ENCODE measurements at regions not wholly inside any gene's neighbourhood (a gene's known extent, or its start where the extent isn't known, plus 50 kb on each side); places are given as distances from the start of the nearest gene placed in this dataset.

GRCh38 chr14:37695866-37696265, 100.4 kb downstream of the TTC6 start:
- WGBS (ENCODE audit: insufficient coverage) = no CpG with 5 or more reads among the region's 1 CpG
- Histone ChIP-seq H3K4me3 (replicated peaks in 1 of 3; ENCODE audit: low read depth in 2 of 3, low read length in 3 of 3) (no peak overlapping the region), H3K9me3 (replicated peaks in 1 of 2; ENCODE audit: control insufficient read depth in 1 of 2, insufficient read depth in 1 of 2, low read length in 2 of 2) (peaks cover 0 to 3% of the 10 kb centered on the region in 2 donors), H3K79me2 (ENCODE audit: insufficient read depth, low read length) (no peaks in the 10 kb centered on the region), H2AFZ (ENCODE audit: insufficient read depth, low read depth, low read length, poor library complexity, severe bottlenecking) (no peak overlapping the region), H3K4me1 (ENCODE audit: control insufficient read depth in 1 of 2, insufficient read depth in 2 of 2, low read length in 2 of 2) (no peaks in the 10 kb centered on the region), H3K36me3 (replicated peaks in 1 of 2; ENCODE audit: control insufficient read depth in 1 of 2, insufficient read depth in 2 of 2, low read length in 2 of 2) (no peaks in the 10 kb centered on the region), H3K9ac (ENCODE audit: insufficient read depth, low read length, poor library complexity, severe bottlenecking) (no peak overlapping the region), H3K4me2 (replicated peaks; ENCODE audit: extremely low read depth, low read length, poor library complexity, severe bottlenecking) (no peak overlapping the region), H4K20me1 (ENCODE audit: insufficient read depth, low read length) (no peaks in the 10 kb centered on the region), H3K27me3 (ENCODE audit: control insufficient read depth in 2 of 2, insufficient read depth in 2 of 2, low read length in 2 of 2) (no peaks in the 10 kb centered on the region), H3K27ac (ENCODE audit: low read depth in 1 of 2, low read length in 2 of 2) (no peak overlapping the region)
- no peaks in the 10 kb centered on the region for H3K4me1 Mint-ChIP-seq
- no peak overlapping the region for H3K4me3 Mint-ChIP-seq
- intact Hi-C loops (cut with micrococcal nuclease) = no loop called here
- H3K36me3 Mint-ChIP-seq = no peaks in the 10 kb centered on the region
- TF ChIP-seq CTCF (IDR thresholded peaks at IDR 0.05) = no peak
- H3K9me3 Mint-ChIP-seq = peaks cover 0 to 15% (median 3%) of the 10 kb centered on the region in 7 donors
- peaks cover 0 to 4% (median 1%) of the 10 kb centered on the region in 3 donors for H3K27me3 Mint-ChIP-seq (ENCODE audit: low read depth in 3 of 3)
- no peak for DNase-seq
- no peak overlapping the region for H3K27ac Mint-ChIP-seq

GRCh38 chr14:37697489-37698121, 102.2 kb downstream of the TTC6 start:
- H3K79me2 ChIP-seq (ENCODE audit: insufficient read depth, low read length) = no peaks in the 10 kb centered on the region
- no peaks in the 10 kb centered on the region for H3K4me1 ChIP-seq (ENCODE audit: control insufficient read depth in 1 of 2, insufficient read depth in 2 of 2, low read length in 2 of 2)
- Mint-ChIP-seq H3K4me3 (no peak overlapping the region), H3K36me3 (no peaks in the 10 kb centered on the region), H3K9me3 (peaks cover 0 to 7% (median 3%) of the 10 kb centered on the region in 7 donors), H3K27me3 (ENCODE audit: low read depth in 3 of 3) (peaks cover 0 to 4% (median 1%) of the 10 kb centered on the region in 3 donors), H3K27ac (no peak overlapping the region), H3K4me1 (no peaks in the 10 kb centered on the region)
- H3K4me3 ChIP-seq (replicated peaks in 1 of 3; ENCODE audit: low read depth in 2 of 3, low read length in 3 of 3) = no peak overlapping the region
- H3K9ac ChIP-seq (ENCODE audit: insufficient read depth, low read length, poor library complexity, severe bottlenecking) = no peak overlapping the region
- intact Hi-C loops (cut with micrococcal nuclease) = no loop called here
- H3K36me3 ChIP-seq (replicated peaks in 1 of 2; ENCODE audit: control insufficient read depth in 1 of 2, insufficient read depth in 2 of 2, low read length in 2 of 2) = no peaks in the 10 kb centered on the region
- no peak overlapping the region for H3K4me2 ChIP-seq (replicated peaks; ENCODE audit: extremely low read depth, low read length, poor library complexity, severe bottlenecking)
- H4K20me1 ChIP-seq (ENCODE audit: insufficient read depth, low read length) = no peaks in the 10 kb centered on the region
- H3K27me3 ChIP-seq (ENCODE audit: control insufficient read depth in 2 of 2, insufficient read depth in 2 of 2, low read length in 2 of 2) = no peaks in the 10 kb centered on the region
- DNase-seq = no peak
- H3K9me3 ChIP-seq (replicated peaks in 1 of 2; ENCODE audit: control insufficient read depth in 1 of 2, insufficient read depth in 1 of 2, low read length in 2 of 2) = no peaks in the 10 kb centered on the region
- H2AFZ ChIP-seq (ENCODE audit: insufficient read depth, low read depth, low read length, poor library complexity, severe bottlenecking) = no peak overlapping the region
- H3K27ac ChIP-seq (ENCODE audit: low read depth in 1 of 2, low read length in 2 of 2) = no peak overlapping the region
- no peak for TF ChIP-seq CTCF (IDR thresholded peaks at IDR 0.05)

Data from CD14-positive monocyte (primary cell).